Inflammatory macrophage (primary cell): ENCODE measurements at regions not wholly inside any gene's neighbourhood (a gene's known extent, or its start where the extent isn't known, plus 50 kb on each side); places are given as distances from the start of the nearest gene placed in this dataset.
"Not testable (repeated sequence)": the region's sequence is repeated elsewhere in the genome, so short reads cannot be mapped to it uniquely, and the experiment has no call there.

Experiments
- DNase-seq, 2 donors: peaks; one replicate each; pipeline ENCODE4 v3.0.0-alpha.2; 2020 to 2022

DNA sequence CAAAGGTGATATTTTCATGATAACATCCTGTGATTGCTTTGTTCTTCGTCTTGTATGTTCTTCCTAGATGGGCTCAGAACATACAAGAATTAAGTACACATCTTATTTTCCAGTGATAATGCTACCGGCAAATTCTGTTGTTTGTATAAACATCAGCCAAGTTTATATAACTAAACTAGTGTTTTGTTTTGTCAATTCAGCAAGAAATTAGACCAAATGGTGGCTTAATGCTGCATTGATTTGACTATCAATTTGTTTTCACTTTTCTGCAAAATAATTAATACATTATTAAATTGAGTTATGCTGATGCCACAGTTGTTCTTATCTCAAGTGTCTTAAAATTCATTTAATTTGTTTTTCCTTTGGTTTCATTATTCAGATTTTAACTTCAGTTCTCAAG lies 177.7 kb downstream of the OR4F29 start:
- not testable (repeated sequence) for DNase-seq

DNA sequence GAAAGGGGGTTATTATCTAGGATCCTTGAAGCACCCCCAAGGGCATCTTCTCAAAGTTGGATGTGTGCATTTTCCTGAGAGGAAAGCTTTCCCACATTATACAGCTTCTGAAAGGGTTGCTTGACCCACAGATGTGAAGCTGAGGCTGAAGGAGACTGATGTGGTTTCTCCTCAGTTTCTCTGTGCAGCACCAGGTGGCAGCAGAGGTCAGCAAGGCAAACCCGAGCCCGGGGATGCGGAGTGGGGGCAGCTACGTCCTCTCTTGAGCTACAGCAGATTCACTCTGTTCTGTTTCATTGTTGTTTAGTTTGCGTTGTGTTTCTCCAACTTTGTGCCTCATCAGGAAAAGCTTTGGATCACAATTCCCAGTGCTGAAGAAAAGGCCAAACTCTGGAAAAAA lies 183.7 kb downstream of the OR4F29 start:
- DNase-seq: peak; percentile 40 to 66
